IMR-90 (cell line): ENCODE measurements at regions not wholly inside any gene's neighbourhood (a gene's known extent, or its start where the extent isn't known, plus 50 kb on each side); places are given as distances from the start of the nearest gene placed in this dataset.

ENCODE experiments used
- ATAC-seq: fragments of 200-7000 bp; cut with Tn5 transposase; 2 replicates; pipeline ENCODE4 v1.9.1; 2020; ENCODE audit warnings: low read depth, mild to moderate bottlenecking, moderate library complexity
- BruUV-seq: library from RNA; stranded (reverse); fragments of 400-500 nt; replicated peaks from 2 replicates; lab custom pipeline; 2021; lab: Mats Ljungman, UMichigan
- CTCF ChIA-PET: fragments of 300-600 bp; formaldehyde crosslinking; extraction: SDS; loops from one replicate; lab custom pipeline; 2021; ENCODE audit warnings: antibody characterized with exemption; lab: Yijun Ruan, JAX
- POLR2A ChIA-PET: fragments of 300-600 bp; sonication (Branson Sonifier 250); formaldehyde crosslinking; loops from one replicate; lab custom pipeline; 2022; ENCODE audit warnings: antibody characterized with exemption; ENCODE audit not compliant: unreplicated experiment; lab: Charles Lee
- DNase-seq: peaks from one replicate; pipeline ENCODE4 v3.0.0; 2013
- H2AFZ ChIP-seq: replicated peaks from 2 replicates; pipeline ENCODE3; 2013; ENCODE audit warnings: low read length, mild to moderate bottlenecking; ENCODE audit not compliant: poor library complexity
- H2AK5ac ChIP-seq: 2 replicates; pipeline ENCODE4 v1.6.1; 2013; ENCODE audit warnings: low read depth, low read length, inconsistent platforms
- H2AK9ac ChIP-seq: replicated peaks from 2 replicates; pipeline ENCODE3; 2013; ENCODE audit warnings: mild to moderate bottlenecking, low read depth, low read length, moderate library complexity; ENCODE audit not compliant: poor library complexity
- H2BK120ac ChIP-seq: 2 replicates; pipeline ENCODE4 v1.6.1; 2013; ENCODE audit warnings: low read depth, low read length, inconsistent platforms
- H2BK15ac ChIP-seq: 3 replicates; pipeline ENCODE4 v1.6.1; 2013; ENCODE audit warnings: low read depth, low read length, inconsistent platforms
- H2BK20ac ChIP-seq: 2 replicates; pipeline ENCODE4 v1.6.1; 2013; ENCODE audit warnings: low read depth, mild to moderate bottlenecking, inconsistent platforms, low read length, moderate library complexity
- H2BK5ac ChIP-seq: 2 replicates; pipeline ENCODE4 v1.6.1; 2013; ENCODE audit warnings: mild to moderate bottlenecking, low read depth, low read length, inconsistent platforms; ENCODE audit not compliant: poor library complexity, severe bottlenecking
- H3K14ac ChIP-seq: replicated peaks from 2 replicates; pipeline ENCODE4 v1.6.1; 2013; ENCODE audit warnings: low read depth, low read length, inconsistent platforms
- H3K18ac ChIP-seq: 2 replicates; pipeline ENCODE4 v1.6.1; 2013; ENCODE audit warnings: low read depth, low read length, control low read depth
- H3K23ac ChIP-seq: 2 replicates; pipeline ENCODE4 v1.6.1; 2013; ENCODE audit warnings: low read depth, low read length, inconsistent platforms
- H3K27ac ChIP-seq: 2 replicates; pipeline ENCODE4 v1.5.1; 2013; ENCODE audit warnings: mild to moderate bottlenecking, control low read depth, low read length; ENCODE audit not compliant: insufficient read depth
- H3K27me3 ChIP-seq: 2 replicates; pipeline ENCODE4 v1.6.1; 2013; ENCODE audit warnings: low read length; ENCODE audit not compliant: control insufficient read depth, insufficient read depth
- H3K36me3 ChIP-seq: 2 replicates; pipeline ENCODE4 v1.6.1; 2013; ENCODE audit warnings: low read length, mixed read lengths; ENCODE audit not compliant: control insufficient read depth, insufficient read depth
- H3K4ac ChIP-seq: 2 replicates; pipeline ENCODE4 v1.6.1; 2013; ENCODE audit warnings: low read depth, low read length, inconsistent platforms
- H3K4me1 ChIP-seq: 2 replicates; pipeline ENCODE4 v1.6.1; 2013; ENCODE audit warnings: low read length, mixed read lengths; ENCODE audit not compliant: control insufficient read depth, insufficient read depth
- H3K4me2 ChIP-seq: 2 replicates; pipeline ENCODE4 v1.6.1; 2013; ENCODE audit warnings: low read depth, mild to moderate bottlenecking, control low read depth, low read length, moderate library complexity
- H3K4me3 ChIP-seq: 2 replicates; pipeline ENCODE4 v1.5.1; 2013; ENCODE audit warnings: low read depth, mild to moderate bottlenecking, control low read depth, low read length, moderate library complexity; ENCODE audit not compliant: insufficient read depth
- H3K56ac ChIP-seq: 2 replicates; pipeline ENCODE4 v1.6.1; 2013; ENCODE audit warnings: low read length, inconsistent platforms; ENCODE audit not compliant: insufficient read depth; ENCODE audit errors: extremely low read depth
- H3K79me1 ChIP-seq, 2 experiments: 2 replicates each; pipeline ENCODE4 v1.6.1; 2013; ENCODE audit warnings: low read length in 2 of 2, inconsistent platforms in 1 of 2, low read depth in 1 of 2
- H3K9ac ChIP-seq: 2 replicates; pipeline ENCODE4 v1.6.1; 2013; ENCODE audit warnings: low read depth, low read length, control low read depth
- H3K9me1 ChIP-seq: 2 replicates; pipeline ENCODE4 v1.6.1; 2013; ENCODE audit warnings: low read length, inconsistent platforms; ENCODE audit not compliant: insufficient read depth
- H3K9me3 ChIP-seq: 2 replicates; pipeline ENCODE4 v1.6.1; 2013; ENCODE audit warnings: low read length; ENCODE audit not compliant: control insufficient read depth, insufficient read depth
- H4K20me1 ChIP-seq: 2 replicates; pipeline ENCODE4 v1.6.1; 2013; ENCODE audit warnings: low read length, inconsistent platforms; ENCODE audit not compliant: insufficient read depth
- H4K5ac ChIP-seq: 2 replicates; pipeline ENCODE4 v1.6.1; 2013; ENCODE audit warnings: mild to moderate bottlenecking, low read depth, low read length, control low read depth
- H4K8ac ChIP-seq, 2 experiments: 2 replicates each; pipeline ENCODE4 v1.6.1; 2013; ENCODE audit warnings: low read depth in 2 of 2, low read length in 2 of 2, control low read depth in 1 of 2, inconsistent platforms in 1 of 2
- H4K91ac ChIP-seq: 2 replicates; pipeline ENCODE4 v1.6.1; 2013; ENCODE audit warnings: low read depth, low read length, inconsistent platforms; ENCODE audit not compliant: insufficient read depth
- BHLHE40 ChIP-seq: fragments of 150-350 bp; IDR thresholded peaks from 2 replicates; pipeline ENCODE4 v1.6.1; 2016; ENCODE audit warnings: mild to moderate bottlenecking, low read depth, low read length
- CEBPB ChIP-seq: IDR thresholded peaks from 2 replicates; pipeline ENCODE4 v1.6.1; 2012; ENCODE audit warnings: low read depth, low read length, improper control_type of control experiment
- CHD1 ChIP-seq: IDR thresholded peaks from 2 replicates; pipeline ENCODE4 v1.6.1; 2012; ENCODE audit warnings: low read depth, low read length, improper control_type of control experiment
- CTCF ChIP-seq: conservative IDR thresholded peaks from 2 replicates; pipeline ENCODE4 v1.5.1; 2012; ENCODE audit warnings: mild to moderate bottlenecking, low read depth, low read length, improper control_type of control experiment
- ELK1 ChIP-seq: fragments of 150-350 bp; IDR thresholded peaks from 2 replicates; pipeline ENCODE4 v1.6.1; 2016; ENCODE audit warnings: low read depth, mild to moderate bottlenecking, low read length, moderate library complexity, borderline replicate concordance
- FOS ChIP-seq: fragments of 150-350 bp; IDR thresholded peaks from 2 replicates; pipeline ENCODE4 v1.6.1; 2016; ENCODE audit warnings: low read depth, low read length
- MAFK ChIP-seq: IDR thresholded peaks from 2 replicates; pipeline ENCODE4 v1.6.1; 2012; ENCODE audit warnings: low read depth, low read length, improper control_type of control experiment
- MAZ ChIP-seq: IDR thresholded peaks from 2 replicates; pipeline ENCODE4 v1.6.1; 2012; ENCODE audit warnings: low read depth, mild to moderate bottlenecking, low read length, improper control_type of control experiment, moderate library complexity, borderline replicate concordance
- MXI1 ChIP-seq: IDR thresholded peaks from 2 replicates; pipeline ENCODE4 v1.6.1; 2012; ENCODE audit warnings: low read depth, mild to moderate bottlenecking, low read length, moderate library complexity, borderline replicate concordance
- NFE2L2 ChIP-seq: fragments of 150-350 bp; IDR thresholded peaks from 2 replicates; pipeline ENCODE4 v1.6.1; 2016; ENCODE audit warnings: low read depth, mild to moderate bottlenecking, low read length
- POLR2A ChIP-seq: IDR thresholded peaks from 2 replicates; pipeline ENCODE4 v1.6.1; 2012; ENCODE audit warnings: mild to moderate bottlenecking, low read depth, low read length
- RAD21 ChIP-seq: IDR thresholded peaks from 2 replicates; pipeline ENCODE4 v1.6.1; 2012; ENCODE audit warnings: low read length, improper control_type of control experiment
- RCOR1 ChIP-seq: IDR thresholded peaks from 2 replicates; pipeline ENCODE4 v1.6.1; 2012; ENCODE audit warnings: mild to moderate bottlenecking, low read length, improper control_type of control experiment; ENCODE audit not compliant: insufficient replicate concordance
- RFX5 ChIP-seq: IDR thresholded peaks from 2 replicates; pipeline ENCODE4 v1.8.0; 2012; ENCODE audit warnings: low read depth, mild to moderate bottlenecking, low read length, moderate library complexity
- SMC3 ChIP-seq: fragments of 150-350 bp; IDR thresholded peaks from 2 replicates; pipeline ENCODE4 v1.6.1; 2016; ENCODE audit warnings: low read depth, mild to moderate bottlenecking, antibody characterized with exemption, low read length, moderate library complexity
- USF2 ChIP-seq: fragments of 150-350 bp; IDR thresholded peaks from 2 replicates; pipeline ENCODE4 v1.6.1; 2017; ENCODE audit warnings: mild to moderate bottlenecking, antibody characterized with exemption, low read length, low read depth
- WGBS, 2 experiments: methylation state at CpG; one replicate each; pipeline versions ENCODE4 v1.1.5 to v1.1.7; 2013; ENCODE audit warnings: missing lambda C conversion rate in 2 of 2; ENCODE audit not compliant: insufficient read length in 1 of 2; ENCODE audit errors: extremely low coverage in 2 of 2; 5-methylcytosine and 5-hydroxymethylcytosine counted together
- dilution Hi-C: fragments of 300-500 bp; cut with HindIII; formaldehyde crosslinking; loops from one replicate; pipeline ENCODE4 v1.14.3; 2018; ENCODE audit warnings: low sequenced_read_pairs; ENCODE audit not compliant: unreplicated experiment
- in situ Hi-C: fragments of 300-500 bp; cut with MboI; formaldehyde crosslinking; loops from 3 replicates; pipeline ENCODE4 v1.14.3; 2019; ENCODE audit warnings: low sequenced_read_pairs, inconsistent platforms, mixed read lengths
- intact Hi-C: fragments of 100-400 bp; cut with micrococcal nuclease; formaldehyde crosslinking; loops from 2 replicates; pipeline ENCODE4 v1.10.0; 2022

GRCh38 chr1:208803011-208803811 is 559.0 kb upstream of the PLXNA2 start:
- H3K4me3 ChIP-seq: no peak overlapping the region
- H3K18ac ChIP-seq: no peak overlapping the region
- H2BK15ac ChIP-seq: no peak overlapping the region
- no peak overlapping the region for H2AFZ ChIP-seq
- H3K23ac ChIP-seq: no peak overlapping the region
- no peak overlapping the region for H4K8ac ChIP-seq
- 20% methylated on average over 1 of the region's 9 CpGs; no CpG with 5 or more reads in 1 of the 2 experiments for whole genome bisulfite sequencing, 2 experiments
- dilution Hi-C loops (no loop called here), intact Hi-C loops (no loop called here), in situ Hi-C loops (no loop called here)
- no peak overlapping the region for H4K91ac ChIP-seq
- no peaks in the 10 kb centered on the region for H3K79me1 ChIP-seq
- CTCF ChIA-PET: no interaction called here
- H4K20me1 ChIP-seq: no peaks in the 10 kb centered on the region
- H3K9ac ChIP-seq: no peak overlapping the region
- POLR2A ChIA-PET: no interaction called here
- peaks cover 5% of the 10 kb centered on the region for H3K9me3 ChIP-seq
- no peak for DNase-seq
- TF ChIP-seq USF2 (no peak), MAZ (no peak), SMC3 (no peak), BHLHE40 (no peak), NFE2L2 (no peak), ELK1 (no peak), FOS (no peak), RFX5 (no peak), MAFK (no peak), CHD1 (no peak), POLR2A (no peak), RCOR1 (no peak), CEBPB (no peak), MXI1 (no peak), CTCF (no peak), RAD21 (no peak)
- H3K4me2 ChIP-seq: no peak overlapping the region
- no peak overlapping the region for H2BK120ac ChIP-seq
- H3K27ac ChIP-seq: no peak overlapping the region
- H3K36me3 ChIP-seq: no peaks in the 10 kb centered on the region
- H2BK5ac ChIP-seq: no peak overlapping the region
- H3K14ac ChIP-seq: no peak overlapping the region
- H2BK20ac ChIP-seq: no peak overlapping the region
- H3K27me3 ChIP-seq: no peaks in the 10 kb centered on the region
- no peak for ATAC-seq
- H3K4ac ChIP-seq: no peak overlapping the region
- no TSS peak for BruUV-seq
- no peaks in the 10 kb centered on the region for H3K4me1 ChIP-seq
- no peak overlapping the region for H2AK5ac ChIP-seq
- no peak overlapping the region for H2AK9ac ChIP-seq
- no peak overlapping the region for H4K5ac ChIP-seq
- H3K56ac ChIP-seq: no peak overlapping the region
- no peaks in the 10 kb centered on the region for H3K9me1 ChIP-seq
